ENCODE measurements at regions not wholly inside any gene's neighbourhood (a gene's known extent, or its start where the extent isn't known, plus 50 kb on each side); places are given as distances from the start of the nearest gene placed in this dataset.
"Not testable (repeated sequence)": the region's sequence is repeated elsewhere in the genome, so short reads cannot be mapped to it uniquely, and the experiment has no call there.

GRCh38 chr15:98347866-98348265 lies 300.5 kb upstream of the IGF1R start:
- TF ChIP-seq CTCF (IDR thresholded peaks at IDR 0.05), result no peak
- Histone ChIP-seq H3K27me3 (peaks cover 0 to 8% (median 4%) of the 10 kb centered on the region in 7 donors), H3K4me1 (no peaks in the 10 kb centered on the region), H3K27ac (no peak overlapping the region), H3K36me3 (no peaks in the 10 kb centered on the region), H3K4me3 (no peak overlapping the region), H3K9me3 (no peaks in the 10 kb centered on the region)
- DNase-seq (no peak), ATAC-seq (no peak)
- intact Hi-C loops (cut with DNase I), result no loop called here
- 72 to 75% methylated on average over 7 of the region's 7 CpGs for WGBS, 2 donors

GRCh38 chr15:98350276-98350675 lies 298.1 kb upstream of the IGF1R start:
- Histone ChIP-seq H3K4me1 (no peaks in the 10 kb centered on the region), H3K36me3 (no peaks in the 10 kb centered on the region), H3K27ac (no peak overlapping the region), H3K9me3 (peaks cover 0 to under 1% (median 0%) of the 10 kb centered on the region in 11 donors), H3K4me3 (no peak overlapping the region), H3K27me3 (peaks cover 0 to 8% (median 4%) of the 10 kb centered on the region in 7 donors)
- intact Hi-C loops (cut with DNase I), result no loop called here
- no peak for TF ChIP-seq CTCF (IDR thresholded peaks at IDR 0.05)
- DNase-seq (no peak), ATAC-seq (no peak)
- 39 to 60% methylated on average over 2 of the region's 2 CpGs for WGBS, 2 donors

GRCh38 chr15:98358274-98358673 lies 290.1 kb upstream of the IGF1R start:
- H3K4me1 ChIP-seq; ATAC-seq; H3K4me3 ChIP-seq; H3K27me3 ChIP-seq; DNase-seq; H3K27ac ChIP-seq; H3K36me3 ChIP-seq; intact Hi-C loops (cut with DNase I): not testable (repeated sequence)
- WGBS, 2 donors, result 85 to 87% methylated on average over 5 of the region's 5 CpGs
- H3K9me3 ChIP-seq, result peaks cover 0 to 12% (median 0%) of the 10 kb centered on the region in 11 donors

GRCh38 chr15:98358971-98359370 lies 289.4 kb upstream of the IGF1R start:
- WGBS, 2 donors, result 74 to 84% methylated on average over 8 of the region's 8 CpGs
- no peak for TF ChIP-seq CTCF (IDR thresholded peaks at IDR 0.05)
- Histone ChIP-seq H3K9me3 (peaks cover 0 to 12% (median 0%) of the 10 kb centered on the region in 11 donors), H3K4me3 (no peak overlapping the region), H3K36me3 (no peaks in the 10 kb centered on the region), H3K27ac (no peak overlapping the region), H3K27me3 (no peaks in the 10 kb centered on the region), H3K4me1 (no peaks in the 10 kb centered on the region)
- DNase-seq, result no peak
- intact Hi-C loops (cut with DNase I), result no loop called here
- no peak for ATAC-seq

- H3K36me3 ChIP-seq, result no peaks in the 10 kb centered on the region
- 67% methylated on average over 2 of the region's 2 CpGs for WGBS, 2 donors
- no peak for ATAC-seq
- peaks cover 0 to 5% (median 0%) of the 10 kb centered on the region in 7 donors for H3K27me3 ChIP-seq
- no peaks in the 10 kb centered on the region for H3K4me1 ChIP-seq
- no peaks in the 10 kb centered on the region for H3K9me3 ChIP-seq
- TF ChIP-seq CTCF (IDR thresholded peaks at IDR 0.05), result no peak
- intact Hi-C loops (cut with DNase I), result no loop called here
- H3K4me3 ChIP-seq, result no peak overlapping the region
- no peak for DNase-seq
- no peak overlapping the region for H3K27ac ChIP-seq
Observed at GRCh38 chr15:98363416-98363815, 284.9 kb upstream of the IGF1R start.

All from heart right ventricle (tissue), 16 donors.